Loucy (cell line): ENCODE measurements at regions not wholly inside any gene's neighbourhood (a gene's known extent, or its start where the extent isn't known, plus 50 kb on each side); places are given as distances from the start of the nearest gene placed in this dataset.

ENCODE experiments used
- H2AFZ ChIP-seq: fragments of 200-600 bp; sonication (generic); 2 replicates; pipeline ENCODE4 v1.6.0; 2016; ENCODE audit warnings: antibody characterized with exemption, mild to moderate bottlenecking, low read length, moderate library complexity
- H3F3A ChIP-seq: fragments of 200-600 bp; 2 replicates; pipeline ENCODE4 v1.6.0; 2016; ENCODE audit warnings: antibody characterized with exemption, low read depth, mild to moderate bottlenecking
- H3K27me3 ChIP-seq: fragments of 200-600 bp; sonication (generic); 2 replicates; pipeline ENCODE4 v1.6.1; 2014; ENCODE audit warnings: low read length, mild to moderate bottlenecking; ENCODE audit not compliant: insufficient read depth, poor library complexity, severe bottlenecking
- H3K36me3 ChIP-seq: fragments of 200-600 bp; sonication (generic); 2 replicates; pipeline ENCODE4 v1.6.1; 2016; ENCODE audit warnings: low read length; ENCODE audit not compliant: insufficient read depth
- H3K4me1 ChIP-seq: fragments of 200-600 bp; sonication (generic); 2 replicates; pipeline ENCODE4 v1.5.1; 2014; ENCODE audit warnings: low read length, mild to moderate bottlenecking; ENCODE audit not compliant: insufficient read depth, poor library complexity, severe bottlenecking
- H3K4me2 ChIP-seq: fragments of 200-600 bp; sonication (generic); 2 replicates; pipeline ENCODE4 v1.6.0; 2014; ENCODE audit warnings: antibody characterized with exemption, low read length, low read depth, mild to moderate bottlenecking; ENCODE audit not compliant: poor library complexity, severe bottlenecking
- H3K4me3 ChIP-seq: fragments of 200-600 bp; sonication (generic); 2 replicates; pipeline ENCODE4 v1.5.1; 2014; ENCODE audit warnings: low read length, mild to moderate bottlenecking, mixed read lengths; ENCODE audit not compliant: poor library complexity, severe bottlenecking
- H3K79me2 ChIP-seq: fragments of 200-600 bp; sonication (generic); 2 replicates; pipeline ENCODE4 v1.6.1; 2014; ENCODE audit warnings: low read length; ENCODE audit not compliant: insufficient read depth
- H3K9ac ChIP-seq: fragments of 200-600 bp; sonication (generic); 2 replicates; pipeline ENCODE4 v1.6.0; 2014; ENCODE audit warnings: mild to moderate bottlenecking, low read depth, low read length, moderate library complexity; ENCODE audit not compliant: poor library complexity, severe bottlenecking
- H3K9me2 ChIP-seq: fragments of 200-600 bp; sonication (generic); replicated peaks from 2 replicates; pipeline ENCODE4 v1.6.1; 2016; ENCODE audit warnings: low read depth, low read length, mixed read lengths
- H3K9me3 ChIP-seq: fragments of 200-600 bp; sonication (generic); 2 replicates; pipeline ENCODE4 v1.6.1; 2014; ENCODE audit warnings: mild to moderate bottlenecking, antibody characterized with exemption, low read length, low read depth; ENCODE audit not compliant: insufficient read depth
- H4K20me1 ChIP-seq: fragments of 200-600 bp; sonication (generic); 2 replicates; pipeline ENCODE4 v1.6.0; 2014; ENCODE audit warnings: antibody characterized with exemption, low read length, mild to moderate bottlenecking; ENCODE audit not compliant: insufficient read depth, poor library complexity, severe bottlenecking
- EZH2phosphoT487 ChIP-seq: fragments of 200-600 bp; IDR thresholded peaks from 2 replicates; pipeline ENCODE4 v1.6.1; 2018; ENCODE audit warnings: antibody characterized with exemption, mild to moderate bottlenecking, moderate library complexity, borderline replicate concordance
- TF ChIP-seq, protein P1 (sequence below): fragments of 200-600 bp; sonication (generic); conservative IDR thresholded peaks from 2 replicates; pipeline ENCODE4 v1.5.1; 2014; ENCODE audit warnings: mild to moderate bottlenecking, antibody characterized with exemption, low read length

- Histone ChIP-seq H3K79me2 (no peaks in the 10 kb centered on the region), H3K9me3 (peaks cover 4% of the 10 kb centered on the region; the same call in 1 of the 2 replicates), H2AFZ (no peak overlapping the region), H3K27me3 (no peaks in the 10 kb centered on the region), H4K20me1 (no peaks in the 10 kb centered on the region), H3K4me2 (no peak overlapping the region), H3K4me1 (peaks cover 12% of the 10 kb centered on the region), H3K4me3 (no peak overlapping the region), H3F3A (no peaks in the 10 kb centered on the region), H3K36me3 (no peaks in the 10 kb centered on the region), H3K9ac (no peak overlapping the region), H3K9me2 (no peaks in the 10 kb centered on the region)
- TF ChIP-seq EZH2phosphoT487 = no peak
- TF ChIP-seq, protein P1, sequence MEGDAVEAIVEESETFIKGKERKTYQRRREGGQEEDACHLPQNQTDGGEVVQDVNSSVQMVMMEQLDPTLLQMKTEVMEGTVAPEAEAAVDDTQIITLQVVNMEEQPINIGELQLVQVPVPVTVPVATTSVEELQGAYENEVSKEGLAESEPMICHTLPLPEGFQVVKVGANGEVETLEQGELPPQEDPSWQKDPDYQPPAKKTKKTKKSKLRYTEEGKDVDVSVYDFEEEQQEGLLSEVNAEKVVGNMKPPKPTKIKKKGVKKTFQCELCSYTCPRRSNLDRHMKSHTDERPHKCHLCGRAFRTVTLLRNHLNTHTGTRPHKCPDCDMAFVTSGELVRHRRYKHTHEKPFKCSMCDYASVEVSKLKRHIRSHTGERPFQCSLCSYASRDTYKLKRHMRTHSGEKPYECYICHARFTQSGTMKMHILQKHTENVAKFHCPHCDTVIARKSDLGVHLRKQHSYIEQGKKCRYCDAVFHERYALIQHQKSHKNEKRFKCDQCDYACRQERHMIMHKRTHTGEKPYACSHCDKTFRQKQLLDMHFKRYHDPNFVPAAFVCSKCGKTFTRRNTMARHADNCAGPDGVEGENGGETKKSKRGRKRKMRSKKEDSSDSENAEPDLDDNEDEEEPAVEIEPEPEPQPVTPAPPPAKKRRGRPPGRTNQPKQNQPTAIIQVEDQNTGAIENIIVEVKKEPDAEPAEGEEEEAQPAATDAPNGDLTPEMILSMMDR = no peak
Measured at GRCh38 chr7:116351966-116352365, 141.6 kb downstream of the TES start.

DNA sequence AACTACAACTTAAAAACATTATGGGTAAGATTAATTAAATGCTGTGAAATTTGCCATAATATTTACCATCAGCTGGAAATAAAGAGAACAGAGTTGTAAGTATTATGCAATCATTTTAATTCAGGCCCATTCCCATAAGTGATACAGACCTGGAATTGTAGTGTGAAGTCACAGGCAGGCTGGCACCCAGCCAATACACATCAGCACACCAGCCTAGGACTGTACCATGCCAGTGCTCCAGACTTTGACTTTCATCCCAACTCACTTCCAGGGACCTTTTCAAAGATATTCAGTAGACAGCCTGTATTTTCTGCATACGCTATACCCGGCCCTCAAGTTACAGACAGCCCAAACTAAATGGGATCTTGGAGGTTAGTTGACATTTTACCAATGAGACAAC lies 143.3 kb downstream of the TES start:
- no peaks in the 10 kb centered on the region for H3K79me2 ChIP-seq

DNA sequence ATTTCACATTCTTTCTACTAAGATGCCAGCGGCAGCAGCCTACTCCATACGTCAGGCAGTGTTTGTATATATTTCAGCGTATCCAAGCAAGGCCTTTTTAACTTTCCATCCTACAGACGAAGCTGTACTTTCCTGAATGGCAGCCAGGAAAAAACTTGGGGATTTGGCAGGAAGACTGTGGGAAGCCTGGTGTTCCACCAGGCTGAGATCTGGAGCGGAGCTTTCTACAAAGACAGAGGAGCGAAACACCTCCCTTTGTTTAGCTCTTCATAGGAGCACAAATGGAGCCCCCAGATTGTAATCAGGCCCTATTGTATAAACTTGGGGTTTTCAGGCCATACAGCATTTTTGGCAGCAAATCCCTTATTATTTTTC lies 143.8 kb downstream of the TES start:
- Histone ChIP-seq H3K36me3 (no peaks in the 10 kb centered on the region), H4K20me1 (no peaks in the 10 kb centered on the region), H3K4me3 (no peak overlapping the region), H3K9me3 (no peaks in the 10 kb centered on the region), H3K9ac (no peak overlapping the region), H3K4me2 (no peak overlapping the region), H2AFZ (no peak overlapping the region), H3K9me2 (no peaks in the 10 kb centered on the region), H3K27me3 (no peaks in the 10 kb centered on the region), H3K4me1 (peaks cover 12% of the 10 kb centered on the region), H3F3A (no peaks in the 10 kb centered on the region), H3K79me2 (no peaks in the 10 kb centered on the region)
- TF ChIP-seq EZH2phosphoT487 = no peak
- TF ChIP-seq, protein P1 = no peak

More for the DNA sequence above, 143.3 kb downstream of the TES start:
- H3K9ac ChIP-seq = no peak overlapping the region
- no peak overlapping the region for H3K4me3 ChIP-seq
- TF ChIP-seq EZH2phosphoT487 = no peak
- TF ChIP-seq, protein P1 = no peak
- H4K20me1 ChIP-seq = no peaks in the 10 kb centered on the region
- H3K36me3 ChIP-seq = no peaks in the 10 kb centered on the region
- no peaks in the 10 kb centered on the region for H3F3A ChIP-seq
- H2AFZ ChIP-seq = no peak overlapping the region
- H3K4me2 ChIP-seq = no peak overlapping the region
- H3K9me3 ChIP-seq = no peaks in the 10 kb centered on the region
- H3K9me2 ChIP-seq = no peaks in the 10 kb centered on the region
- peaks cover 12% of the 10 kb centered on the region for H3K4me1 ChIP-seq
- H3K27me3 ChIP-seq = no peaks in the 10 kb centered on the region
